Lower leg skin (tissue), 4 donors: ENCODE measurements at regions not wholly inside any gene's neighbourhood (a gene's known extent, or its start where the extent isn't known, plus 50 kb on each side); places are given as distances from the start of the nearest gene placed in this dataset.
A peak's percentile ranks its signal among the peaks of the same experiment; 100 is the strongest.
"Not testable (repeated sequence)": the region's sequence is repeated elsewhere in the genome, so short reads cannot be mapped to it uniquely, and the experiment has no call there.

Experiments used
- DNase-seq, 2 donors: peaks; one replicate each; pipeline ENCODE4 v3.0.0-alpha.2; 2019; ENCODE audit warnings: low spot score in 2 of 2
- H3K4me3 ChIP-seq: fragments of 200-600 bp; sonication (generic); 2 replicates; pipeline ENCODE4 v1.5.1; 2017; ENCODE audit warnings: mild to moderate bottlenecking, low read depth; ENCODE audit not compliant: poor library complexity, severe bottlenecking
- CTCF ChIP-seq, 3 donors: fragments of 450-650 bp; IDR thresholded peaks; one replicate each; pipeline ENCODE4 v1.5.1; 2016; ENCODE audit warnings: antibody characterized with exemption in 3 of 3, mild to moderate bottlenecking in 3 of 3, moderate library complexity in 2 of 3
- POLR2A ChIP-seq, 2 donors: fragments of 450-650 bp; IDR thresholded peaks; one replicate each; pipeline ENCODE4 v1.6.1; 2016 to 2017; ENCODE audit warnings: antibody characterized with exemption in 2 of 2, mild to moderate bottlenecking in 1 of 2, moderate library complexity in 1 of 2
- WGBS, 2 donors: methylation state at CpG; one replicate each; pipeline ENCODE4 v1.1.5; 2018; 5-methylcytosine and 5-hydroxymethylcytosine counted together
- intact Hi-C: fragments of 100-400 bp; cut with DNase I; formaldehyde crosslinking; loops from one replicate; pipeline ENCODE4 v1.15.0; 2023; ENCODE audit warnings: low total_unique reads

GRCh38 chr13:33676045-33676989, 141.6 kb upstream of the RFC3 start:
- H3K4me3 ChIP-seq = peak overlapping the region; percentile 9
- TF ChIP-seq CTCF (IDR thresholded peaks at IDR 0.05) = no peak
- no peak for TF ChIP-seq POLR2A (IDR thresholded peaks at IDR 0.05)
- DNase-seq = peak in 1 of 2 donors; percentile 38
- intact Hi-C loops = no loop called here
- WGBS, 2 donors = 6 to 14% methylated on average over 13 of the region's 13 CpGs

GRCh38 chr13:33677215-33677614, 140.7 kb upstream of the RFC3 start:
- H3K4me3 ChIP-seq = no peak overlapping the region
- WGBS, 2 donors = 69 to 81% methylated on average over 1 of the region's 1 CpG
- TF ChIP-seq CTCF (IDR thresholded peaks at IDR 0.05) (no peak), POLR2A (IDR thresholded peaks at IDR 0.05) (no peak)
- DNase-seq = no peak
- intact Hi-C loops = no loop called here

GRCh38 chr13:33678084-33678483, 139.9 kb upstream of the RFC3 start:
- no peak for DNase-seq
- no peak overlapping the region for H3K4me3 ChIP-seq
- WGBS, 2 donors = 92 to 93% methylated on average over 9 of the region's 9 CpGs
- no peak for TF ChIP-seq POLR2A (IDR thresholded peaks at IDR 0.05)
- intact Hi-C loops = no loop called here

- intact Hi-C loops = no loop called here
- no peak overlapping the region for H3K4me3 ChIP-seq
- DNase-seq = peak; percentile 15 to 87
- 37 to 46% methylated on average over 11 of the region's 11 CpGs for WGBS, 2 donors
- TF ChIP-seq POLR2A (IDR thresholded peaks at IDR 0.05) (no peak), CTCF (IDR thresholded peaks at IDR 0.05) (no peak)
Measured at GRCh38 chr13:33678906-33679657, 138.9 kb upstream of the RFC3 start.

- WGBS, 2 donors = 88 to 93% methylated on average over 1 of the region's 1 CpG
- intact Hi-C loops = no loop called here
- H3K4me3 ChIP-seq = no peak overlapping the region
- DNase-seq = no peak
- TF ChIP-seq CTCF (IDR thresholded peaks at IDR 0.05) (no peak), POLR2A (IDR thresholded peaks at IDR 0.05) (no peak)
Measured at GRCh38 chr13:33679658-33680012, 138.3 kb upstream of the RFC3 start.

- WGBS, 2 donors = 97 to 98% methylated on average over 14 to 34 of the region's 35 CpGs
- intact Hi-C loops = no loop called here
- TF ChIP-seq CTCF (IDR thresholded peaks at IDR 0.05) (no peak), POLR2A (IDR thresholded peaks at IDR 0.05) (no peak)
- no peak for DNase-seq
- no peak overlapping the region for H3K4me3 ChIP-seq
Measured at GRCh38 chr13:33682020-33682564, 135.9 kb upstream of the RFC3 start.

- intact Hi-C loops, H3K4me3 ChIP-seq, DNase-seq: not testable (repeated sequence)
- 75 to 84% methylated on average over 5 of the region's 5 CpGs for WGBS, 2 donors
Measured at GRCh38 chr13:33682646-33683045, 135.3 kb upstream of the RFC3 start.
